H1 (cell line): ENCODE measurements at regions not wholly inside any gene's neighbourhood (a gene's known extent, or its start where the extent isn't known, plus 50 kb on each side); places are given as distances from the start of the nearest gene placed in this dataset.

Source experiments
- CTCF ChIA-PET: fragments of 300-600 bp; sonication (Branson Sonifier 250); formaldehyde crosslinking; loops from one replicate; lab custom pipeline; 2021; ENCODE audit not compliant: partially characterized antibody; lab: Charles Lee
- POLR2A ChIA-PET: fragments of 300-600 bp; sonication (Branson Sonifier 250); formaldehyde crosslinking; loops from one replicate; lab custom pipeline; 2021; ENCODE audit warnings: inconsistent platforms; ENCODE audit not compliant: partially characterized antibody; lab: Charles Lee
- DNase-seq, 2 experiments: peaks; one replicate each; pipeline versions ENCODE4 v3.0.0 to v3.0.0-alpha.2; 2010 to 2022; ENCODE audit warnings: low spot score in 2 of 2, low read depth in 1 of 2, mixed read lengths in 1 of 2
- FAIRE-seq: peaks from 2 replicates; lab custom pipeline; 2011; peaks lifted over from hg19 to GRCh38; lab: Jason Lieb, UNC
- H2AFZ ChIP-seq: 2 replicates; pipeline ENCODE4 v1.8.1; 2012; ENCODE audit warnings: low read length, inconsistent platforms
- H2AK5ac ChIP-seq: 2 replicates; pipeline ENCODE4 v1.6.1; 2013; ENCODE audit warnings: low read depth, low read length
- H2BK120ac ChIP-seq: replicated peaks from 2 replicates; pipeline ENCODE3; 2013; ENCODE audit warnings: low read depth, low read length, inconsistent platforms
- H2BK12ac ChIP-seq: 2 replicates; pipeline ENCODE4 v1.6.1; 2013; ENCODE audit warnings: low read depth, low read length
- H2BK15ac ChIP-seq: 2 replicates; pipeline ENCODE4 v1.6.1; 2013; ENCODE audit warnings: low read length
- H2BK20ac ChIP-seq: 2 replicates; pipeline ENCODE4 v1.6.1; 2013; ENCODE audit warnings: low read length
- H2BK5ac ChIP-seq: 2 replicates; pipeline ENCODE4 v1.6.1; 2013; ENCODE audit warnings: low read depth, low read length
- H3K14ac ChIP-seq: 2 replicates; pipeline ENCODE4 v1.6.1; 2013; ENCODE audit warnings: inconsistent platforms; ENCODE audit not compliant: insufficient read length
- H3K18ac ChIP-seq: 2 replicates; pipeline ENCODE4 v1.6.1; 2013; ENCODE audit warnings: low read length; ENCODE audit errors: extremely low read depth
- H3K23ac ChIP-seq: 2 replicates; pipeline ENCODE4 v1.6.1; 2013; ENCODE audit warnings: inconsistent platforms; ENCODE audit not compliant: insufficient read length
- H3K23me2 ChIP-seq: 2 replicates; pipeline ENCODE4 v1.6.1; 2013; ENCODE audit warnings: low read depth, low read length
- H3K27ac ChIP-seq: 2 replicates; pipeline ENCODE4 v1.6.1; 2011; ENCODE audit warnings: low read depth, low read length, inconsistent platforms
- H3K27me3 ChIP-seq, 4 experiments: replicated peaks in 1 of 4; 1 replicate in 1 of 4; 2 replicates in 3 of 4; pipeline versions ENCODE4 v1.6.1 to v1.8.1; 2011 to 2013; ENCODE audit warnings: low read length in 3 of 4, mild to moderate bottlenecking in 3 of 4, inconsistent platforms in 2 of 4, mixed read lengths in 2 of 4, moderate library complexity in 1 of 4; ENCODE audit not compliant: control insufficient read depth in 3 of 4, insufficient read depth in 3 of 4; ENCODE audit errors: extremely low read depth in 1 of 4
- H3K36me3 ChIP-seq, 4 experiments: 2 replicates each; pipeline versions ENCODE4 v1.6.1 to v1.8.1; 2011 to 2013; ENCODE audit warnings: mild to moderate bottlenecking in 4 of 4, low read length in 3 of 4, moderate library complexity in 2 of 4, control low read depth in 1 of 4, inconsistent platforms in 1 of 4; ENCODE audit not compliant: insufficient read depth in 4 of 4, control insufficient read depth in 2 of 4
- H3K4ac ChIP-seq: replicated peaks from 2 replicates; pipeline ENCODE3; 2013; ENCODE audit warnings: low read length, low read depth, mixed read lengths, inconsistent platforms; ENCODE audit not compliant: insufficient read length
- H3K4me1 ChIP-seq, 4 experiments: replicated peaks in 1 of 4; 1 replicate in 1 of 4; 2 replicates in 3 of 4; pipeline versions ENCODE4 v1.6.1 to v1.8.1; 2011 to 2013; ENCODE audit warnings: low read length in 3 of 4, inconsistent platforms in 2 of 4, mixed read lengths in 1 of 4; ENCODE audit not compliant: insufficient read depth in 4 of 4, control insufficient read depth in 3 of 4
- H3K4me2 ChIP-seq, 2 experiments: 2 replicates each; pipeline versions ENCODE4 v1.6.1 to v1.8.1; 2011 to 2013; ENCODE audit warnings: low read depth in 2 of 2, low read length in 2 of 2, control low read depth in 1 of 2, inconsistent platforms in 1 of 2, mild to moderate bottlenecking in 1 of 2; ENCODE audit not compliant: insufficient read depth in 1 of 2
- H3K4me3 ChIP-seq, 4 experiments: fragments of 200-600, 300-600 bp in 1 of 4; sonication (generic), shearing (Covaris generic), sonication (Bioruptor Twin) in 1 of 4; 2 replicates each; pipeline versions ENCODE4 v1.5.1 to v1.8.1; 2011 to 2016; ENCODE audit warnings: low read length in 4 of 4, low read depth in 3 of 4, control low read depth in 2 of 4, inconsistent platforms in 2 of 4, mild to moderate bottlenecking in 2 of 4, mixed read lengths in 1 of 4, moderate library complexity in 1 of 4; ENCODE audit not compliant: insufficient read depth in 2 of 4; ENCODE audit errors: extremely low read depth in 1 of 4
- H3K56ac ChIP-seq: replicated peaks from 2 replicates; pipeline ENCODE3; 2013; ENCODE audit warnings: low read depth, mild to moderate bottlenecking, mixed read lengths, low read length, inconsistent platforms; ENCODE audit not compliant: insufficient read length
- H3K79me1 ChIP-seq: 2 replicates; pipeline ENCODE4 v1.6.1; 2013; ENCODE audit warnings: low read depth, low read length, control low read depth
- H3K79me2 ChIP-seq, 2 experiments: 2 replicates each; pipeline versions ENCODE4 v1.6.1 to v1.8.1; 2012 to 2013; ENCODE audit warnings: low read length in 2 of 2, mild to moderate bottlenecking in 2 of 2, inconsistent platforms in 1 of 2; ENCODE audit not compliant: insufficient read depth in 2 of 2, control insufficient read depth in 1 of 2
- H3K9ac ChIP-seq, 4 experiments: replicated peaks in 1 of 4; 1 replicate in 1 of 4; 2 replicates in 3 of 4; pipeline versions ENCODE4 v1.6.1 to v1.8.1; 2011 to 2013; ENCODE audit warnings: low read depth in 3 of 4, low read length in 3 of 4, control low read depth in 2 of 4, mild to moderate bottlenecking in 2 of 4, moderate library complexity in 2 of 4, inconsistent platforms in 1 of 4; ENCODE audit errors: extremely low read depth in 1 of 4
- H3K9me3 ChIP-seq, 2 experiments: 2 replicates each; pipeline versions ENCODE4 v1.6.1 to v1.8.1; 2012 to 2013; ENCODE audit warnings: mild to moderate bottlenecking in 2 of 2, moderate library complexity in 2 of 2, control low read depth in 1 of 2, inconsistent platforms in 1 of 2, low read depth in 1 of 2, low read length in 1 of 2, mixed read lengths in 1 of 2; ENCODE audit not compliant: insufficient read depth in 2 of 2
- H4K20me1 ChIP-seq, 2 experiments: replicated peaks in 1 of 2; 2 replicates each; pipeline versions ENCODE3 to v1.8.1; 2011 to 2013; ENCODE audit warnings: inconsistent platforms in 2 of 2, low read length in 2 of 2, mild to moderate bottlenecking in 1 of 2; ENCODE audit not compliant: insufficient read depth in 2 of 2, control insufficient read depth in 1 of 2
- H4K5ac ChIP-seq: 2 replicates; pipeline ENCODE4 v1.6.1; 2013; ENCODE audit warnings: low read length, low read depth, mixed read lengths, inconsistent platforms; ENCODE audit not compliant: insufficient read length
- H4K8ac ChIP-seq: 2 replicates; pipeline ENCODE4 v1.8.0; 2013; ENCODE audit warnings: mild to moderate bottlenecking, moderate library complexity, low read length, inconsistent platforms; ENCODE audit not compliant: insufficient read depth; ENCODE audit errors: extremely low read depth
- H4K91ac ChIP-seq: replicated peaks from 2 replicates; pipeline ENCODE3; 2013; ENCODE audit warnings: low read length, mixed read lengths, inconsistent platforms; ENCODE audit not compliant: insufficient read length
- BRCA1 ChIP-seq: IDR thresholded peaks from 2 replicates; pipeline ENCODE4 v1.6.1; 2012; ENCODE audit warnings: low read depth, low read length, improper control_type of control experiment
- CBX8 ChIP-seq: fragments of 300-800, 300-1000 bp; sonication (generic); IDR thresholded peaks from 2 replicates; pipeline ENCODE4 v1.7.1; 2016; ENCODE audit warnings: low read depth, low read length, borderline replicate concordance
- CTCF ChIP-seq, 3 experiments: IDR thresholded peaks; 1 replicate in 2 of 3; 2 replicates in 1 of 3; pipeline versions ENCODE4 v1.5.1 to v1.6.1; 2011; ENCODE audit warnings: low read length in 3 of 3, mild to moderate bottlenecking in 3 of 3, inconsistent platforms in 2 of 3, low read depth in 1 of 3, moderate library complexity in 1 of 3; ENCODE audit not compliant: insufficient read depth in 1 of 3; ENCODE audit errors: control extremely low read depth in 1 of 3
- EZH2 ChIP-seq: fragments of 200-600 bp; sonication (generic); IDR thresholded peaks from 2 replicates; pipeline ENCODE4 v1.7.1; 2012; ENCODE audit warnings: low read depth, mild to moderate bottlenecking, moderate library complexity, low read length, inconsistent platforms; ENCODE audit not compliant: severe bottlenecking
- HDAC2 ChIP-seq, 2 experiments: fragments of 300-600 bp in 1 of 2; sonication (generic) in 1 of 2; IDR thresholded peaks; 2 replicates each; pipeline ENCODE4 v1.6.1; 2011 to 2012; ENCODE audit warnings: low read depth in 2 of 2, low read length in 2 of 2, mild to moderate bottlenecking in 2 of 2, moderate library complexity in 2 of 2, borderline replicate concordance in 1 of 2, inconsistent platforms in 1 of 2
- JUND ChIP-seq: IDR thresholded peaks from 2 replicates; pipeline ENCODE4 v1.6.1; 2011; ENCODE audit warnings: mild to moderate bottlenecking, improper control_type of control experiment, low read length
- MAFK ChIP-seq: IDR thresholded peaks from 2 replicates; pipeline ENCODE4 v1.6.1; 2012; ENCODE audit warnings: low read depth, mild to moderate bottlenecking, improper control_type of control experiment, low read length
- NRF1 ChIP-seq: IDR thresholded peaks from 2 replicates; pipeline ENCODE4 v1.6.1; 2011; ENCODE audit warnings: mild to moderate bottlenecking, low read depth, low read length, improper control_type of control experiment
- POLR2AphosphoS5 ChIP-seq: IDR thresholded peaks from 2 replicates; pipeline ENCODE4 v1.6.1; 2011; ENCODE audit warnings: low read depth, low read length
- RAD21 ChIP-seq, 2 experiments: IDR thresholded peaks in 1 of 2; conservative IDR thresholded peaks in 1 of 2; 2 replicates each; pipeline ENCODE4 v1.6.1; 2011; ENCODE audit warnings: low read depth in 2 of 2, low read length in 2 of 2, improper control_type of control experiment in 1 of 2, inconsistent platforms in 1 of 2, mild to moderate bottlenecking in 1 of 2, moderate library complexity in 1 of 2
- TBP ChIP-seq: IDR thresholded peaks from 2 replicates; pipeline ENCODE4 v1.6.1; 2011; ENCODE audit warnings: low read depth, low read length, improper control_type of control experiment
- WGBS, 2 experiments: shearing (Covaris generic) in 1 of 2; methylation state at CpG; one replicate each; pipeline versions ENCODE4 v1.1.6 to v1.1.7; 2013 to 2015; ENCODE audit warnings: low lambda C conversion rate in 2 of 2, mixed read lengths in 2 of 2, inconsistent platforms in 1 of 2, low coverage in 1 of 2, missing lambda C conversion rate in 1 of 2; ENCODE audit not compliant: insufficient replicate concordance in 2 of 2, insufficient coverage in 1 of 2, insufficient read length in 1 of 2; ENCODE audit errors: extremely low coverage in 1 of 2, missing lambda C conversion rate in 1 of 2; 5-methylcytosine and 5-hydroxymethylcytosine counted together

DNA sequence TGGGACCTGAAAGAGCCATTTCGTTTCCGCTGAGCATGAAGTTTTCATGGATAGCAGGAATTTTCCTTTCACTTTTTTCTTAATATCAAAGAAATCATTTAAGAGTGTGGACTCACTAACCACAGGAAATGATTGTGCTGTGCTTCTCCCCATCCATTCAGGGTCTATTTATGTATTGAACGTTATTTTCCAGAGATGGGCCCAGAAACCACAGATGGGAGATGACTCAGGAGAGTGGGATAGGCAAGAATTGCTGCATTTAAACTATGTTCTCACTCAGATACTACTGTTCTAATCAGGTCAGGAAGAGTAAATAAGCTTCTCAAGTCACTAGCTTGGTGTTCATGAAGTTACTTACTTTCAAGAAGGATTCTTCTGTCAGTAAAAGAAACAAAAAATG is 763.8 kb downstream of the DTWD2 start:
- H4K8ac ChIP-seq = no peak overlapping the region
- no peak overlapping the region for H3K23ac ChIP-seq
- no peak overlapping the region for H3K27ac ChIP-seq
- no peak overlapping the region for H3K4ac ChIP-seq
- CTCF ChIA-PET = no interaction called here
- no peaks in the 10 kb centered on the region for H3K79me2 ChIP-seq
- H4K91ac ChIP-seq = no peak overlapping the region
- no peaks in the 10 kb centered on the region for H3K9me3 ChIP-seq
- no peak overlapping the region for H3K14ac ChIP-seq
- no peak overlapping the region for H2BK5ac ChIP-seq
- no peaks in the 10 kb centered on the region for H4K20me1 ChIP-seq
- WGBS, 2 experiments = 63% methylated on average over 3 of the region's 3 CpGs; no CpG with 5 or more reads in 1 of the 2 experiments
- H2BK15ac ChIP-seq = no peak overlapping the region
- TF ChIP-seq TBP (no peak), CBX8 (no peak), BRCA1 (no peak), POLR2AphosphoS5 (no peak), JUND (no peak), EZH2 (no peak), MAFK (no peak), NRF1 (no peak), HDAC2 (IDR thresholded peaks at IDR 0.05; ENCODE audit: borderline replicate concordance in 1 of 2, low read depth in 2 of 2, low read length in 2 of 2) (no peak), RAD21 (IDR thresholded peaks at IDR 0.05 in 1 of 2, conservative IDR thresholded peaks at IDR 0.05 in 1 of 2; ENCODE audit: low read depth in 2 of 2, low read length in 2 of 2) (no peak), CTCF (IDR thresholded peaks at IDR 0.05; ENCODE audit: control extremely low read depth in 1 of 3, insufficient read depth in 1 of 3, low read depth in 1 of 3, low read length in 3 of 3) (no peak)
- TF ChIP-seq, all 59 proteins: peak for 0
- no peak overlapping the region for H3K56ac ChIP-seq
- no peaks in the 10 kb centered on the region for H3K23me2 ChIP-seq
- H3K9ac ChIP-seq = no peak overlapping the region
- no peaks in the 10 kb centered on the region for H3K79me1 ChIP-seq
- no peak overlapping the region for H3K4me2 ChIP-seq
- no peak overlapping the region for H4K5ac ChIP-seq
- no peak overlapping the region for H2AK5ac ChIP-seq
- H3K36me3 ChIP-seq = no peaks in the 10 kb centered on the region
- H2BK120ac ChIP-seq = no peak overlapping the region
- no peak overlapping the region for H3K18ac ChIP-seq
- FAIRE-seq (no peak), DNase-seq (no peak)
- no peak overlapping the region for H2BK12ac ChIP-seq
- no peak overlapping the region for H2AFZ ChIP-seq
- POLR2A ChIA-PET = no interaction called here
- H3K27me3 ChIP-seq = no peaks in the 10 kb centered on the region
- H3K4me1 ChIP-seq = peaks cover 0 to 4% (median 0%) of the 10 kb centered on the region in 4 experiments; a peak in 1 of 7 replicates
- no peak overlapping the region for H3K4me3 ChIP-seq
- H2BK20ac ChIP-seq = no peak overlapping the region
